Globus pallidus (tissue), 1 donor: ENCODE measurements at regions not wholly inside any gene's neighbourhood (a gene's known extent, or its start where the extent isn't known, plus 50 kb on each side); places are given as distances from the start of the nearest gene placed in this dataset.

ENCODE experiments used
- DNase-seq: peaks from one replicate; pipeline ENCODE4 v3.0.0-alpha.2; 2015; ENCODE audit warnings: low spot score

DNA sequence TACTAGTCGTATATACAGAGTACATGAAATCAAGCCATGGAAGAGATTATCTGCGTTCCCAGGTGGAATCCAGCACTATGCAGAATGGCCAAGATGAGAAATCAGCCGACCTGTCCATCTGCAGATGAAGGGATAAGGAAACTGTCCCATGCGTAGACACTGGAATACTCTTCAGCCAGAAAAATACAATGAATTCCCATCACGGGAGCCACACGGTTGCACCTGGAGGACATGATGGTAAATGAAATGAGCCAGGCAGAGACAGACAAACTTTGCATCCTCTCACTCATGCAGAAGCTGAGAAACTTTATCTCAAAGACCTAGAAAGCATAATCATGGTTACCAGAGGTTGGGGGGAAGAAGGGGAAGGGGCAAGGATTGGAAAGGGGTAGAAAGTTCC lies 111.9 kb upstream of the TOP3B start:
- DNase-seq: no peak

DNA sequence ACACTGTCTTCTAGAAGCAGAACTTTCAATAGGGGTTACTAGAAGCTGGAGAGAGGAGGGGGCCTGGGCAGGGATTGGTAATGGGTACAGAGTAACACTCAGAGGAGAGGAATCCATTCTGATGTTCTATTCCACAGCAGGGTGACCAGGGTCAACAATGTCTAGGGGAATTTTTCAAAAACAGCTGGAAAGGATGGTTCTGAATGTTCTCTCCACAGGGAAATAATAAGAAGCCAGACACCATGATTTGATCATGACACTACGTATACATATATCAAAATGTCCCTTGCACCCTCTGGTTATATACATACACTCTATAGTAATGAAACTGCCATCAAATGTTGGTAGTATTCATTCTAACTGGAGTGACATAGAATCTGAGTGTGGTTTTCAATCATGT lies 111.2 kb upstream of the TOP3B start:
- DNase-seq: no peak

DNA sequence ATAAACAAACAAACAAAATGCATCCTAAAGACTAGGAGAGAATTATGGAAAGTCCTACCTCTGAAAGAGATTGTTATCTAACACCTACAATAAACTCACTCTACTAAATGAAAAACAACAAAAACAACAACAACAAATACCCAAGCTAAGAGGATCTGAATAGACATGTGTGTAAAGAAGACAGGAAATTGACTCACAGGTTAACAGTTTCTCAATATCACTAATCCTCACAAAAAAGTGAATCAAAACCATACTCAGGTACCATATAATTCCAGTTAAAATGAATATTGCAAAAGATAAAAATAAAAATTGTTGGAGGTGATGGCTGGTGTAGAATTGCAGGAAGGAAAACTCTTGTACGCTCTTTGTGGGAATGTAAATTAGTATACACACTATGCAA lies 110.4 kb upstream of the TOP3B start:
- DNase-seq: no peak

DNA sequence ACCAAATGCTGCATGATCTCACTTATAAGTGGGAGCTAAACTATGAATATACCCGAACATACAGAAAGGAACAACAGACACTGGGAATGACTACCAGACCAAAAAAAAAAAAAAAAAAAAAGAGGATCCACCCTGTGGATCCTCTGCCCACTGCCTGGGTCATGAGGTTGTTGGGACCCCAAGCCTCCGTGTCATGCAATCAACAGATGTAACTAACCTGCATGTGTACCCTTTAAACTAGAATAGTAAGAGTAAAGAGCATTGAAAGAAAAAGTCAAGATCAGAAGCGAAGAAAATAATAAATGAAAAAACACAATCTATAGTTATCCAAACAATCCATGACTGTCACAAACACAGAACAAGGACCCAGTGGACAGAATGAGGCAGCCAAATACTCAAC lies 109.5 kb upstream of the TOP3B start:
- no peak for DNase-seq

DNA sequence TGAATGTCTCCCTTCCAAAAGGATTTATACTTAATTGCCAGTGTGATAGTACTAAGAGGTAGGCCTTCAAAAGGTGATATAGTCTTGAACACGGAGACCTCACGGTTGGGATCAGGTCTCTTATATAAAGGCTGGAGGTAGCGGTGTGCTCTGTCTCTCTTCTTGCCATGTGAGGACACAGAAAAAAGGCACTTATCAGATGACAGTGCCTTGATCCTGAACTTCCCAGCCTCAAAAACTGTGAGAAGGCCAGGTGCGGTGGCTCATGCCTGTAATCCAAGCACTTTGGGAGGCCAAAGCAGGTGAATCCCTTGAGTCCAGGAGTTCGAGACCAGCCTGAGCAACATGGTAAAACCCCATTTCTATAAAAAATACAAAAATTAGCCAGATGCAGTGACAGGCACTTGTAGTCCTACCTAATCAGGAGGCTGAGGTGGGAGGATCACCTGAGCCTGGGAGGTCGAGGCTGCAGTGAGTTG lies 108.9 kb upstream of the TOP3B start:
- DNase-seq: no peak

DNA sequence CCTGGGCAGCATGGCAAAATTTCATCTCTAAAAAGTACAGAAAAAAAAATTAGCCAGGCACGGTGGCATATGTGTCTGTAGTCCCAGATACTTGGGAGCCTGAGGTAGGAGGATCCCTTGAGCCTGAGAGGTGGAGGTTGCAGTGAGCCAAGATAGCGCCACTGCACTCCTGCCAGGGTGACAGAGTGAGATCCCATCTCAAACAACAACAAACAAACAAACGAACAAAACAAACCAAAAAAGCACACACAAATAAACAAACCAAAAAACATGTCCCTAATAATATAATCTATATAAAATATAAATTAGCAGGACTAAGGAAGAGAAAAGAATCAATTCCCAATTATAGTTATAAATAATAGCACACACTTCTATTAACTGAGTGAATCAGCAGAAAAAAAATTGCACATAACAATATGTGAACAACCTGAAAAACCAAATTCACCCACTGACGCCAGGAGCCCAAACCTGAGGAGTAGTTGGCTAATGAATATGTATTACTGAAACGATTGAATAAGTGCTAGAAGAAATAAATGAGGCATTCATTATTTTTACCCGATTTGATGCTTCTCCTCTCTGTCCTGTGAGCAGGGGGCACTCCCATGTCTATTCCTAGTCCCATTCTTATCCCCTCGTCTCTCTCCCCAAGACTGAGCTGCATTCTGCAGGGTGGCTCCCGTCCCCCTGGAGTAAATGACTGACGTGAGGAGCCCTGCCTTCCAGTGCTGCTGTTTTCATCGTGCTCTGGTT lies 108.2 kb upstream of the TOP3B start:
- no peak for DNase-seq

DNA sequence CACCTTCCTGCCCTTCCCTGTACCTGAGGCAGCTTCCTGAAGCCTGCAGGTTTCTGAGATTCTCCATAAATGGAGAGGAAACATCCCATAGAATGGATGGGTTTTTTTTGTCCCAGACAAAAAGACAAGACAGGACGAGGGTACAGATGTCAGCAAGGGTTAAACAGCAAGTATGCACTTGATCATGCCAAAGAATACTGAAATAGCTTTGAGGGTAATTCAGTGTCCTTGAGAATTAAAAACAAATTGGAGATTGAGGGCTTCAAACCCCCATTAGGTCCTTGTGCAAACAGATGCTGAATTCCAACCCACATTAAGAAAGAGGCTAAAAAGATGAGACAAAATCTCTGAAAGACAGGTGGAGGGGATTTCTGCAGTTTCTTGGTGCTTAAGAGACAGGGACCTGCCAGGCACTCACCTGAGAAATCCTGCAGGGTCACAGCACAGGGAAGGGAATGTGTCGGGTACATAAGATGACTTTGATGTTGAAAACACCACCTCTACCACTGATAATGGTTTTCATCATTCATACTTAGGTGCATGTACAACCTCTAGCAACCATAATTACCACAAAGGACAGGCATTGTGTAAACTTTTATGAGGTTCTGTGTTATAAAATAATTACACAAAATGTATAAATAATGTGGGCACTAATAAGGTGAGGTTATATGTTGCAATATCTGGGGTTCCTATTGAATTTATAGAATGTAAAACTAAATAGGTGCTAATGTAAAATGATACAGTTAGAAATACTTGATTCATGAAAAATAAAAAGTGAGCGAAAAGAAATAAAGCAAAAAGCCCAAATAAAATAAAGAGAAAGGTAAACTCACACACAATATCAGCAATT lies 107.1 kb upstream of the TOP3B start:
- DNase-seq: no peak

DNA sequence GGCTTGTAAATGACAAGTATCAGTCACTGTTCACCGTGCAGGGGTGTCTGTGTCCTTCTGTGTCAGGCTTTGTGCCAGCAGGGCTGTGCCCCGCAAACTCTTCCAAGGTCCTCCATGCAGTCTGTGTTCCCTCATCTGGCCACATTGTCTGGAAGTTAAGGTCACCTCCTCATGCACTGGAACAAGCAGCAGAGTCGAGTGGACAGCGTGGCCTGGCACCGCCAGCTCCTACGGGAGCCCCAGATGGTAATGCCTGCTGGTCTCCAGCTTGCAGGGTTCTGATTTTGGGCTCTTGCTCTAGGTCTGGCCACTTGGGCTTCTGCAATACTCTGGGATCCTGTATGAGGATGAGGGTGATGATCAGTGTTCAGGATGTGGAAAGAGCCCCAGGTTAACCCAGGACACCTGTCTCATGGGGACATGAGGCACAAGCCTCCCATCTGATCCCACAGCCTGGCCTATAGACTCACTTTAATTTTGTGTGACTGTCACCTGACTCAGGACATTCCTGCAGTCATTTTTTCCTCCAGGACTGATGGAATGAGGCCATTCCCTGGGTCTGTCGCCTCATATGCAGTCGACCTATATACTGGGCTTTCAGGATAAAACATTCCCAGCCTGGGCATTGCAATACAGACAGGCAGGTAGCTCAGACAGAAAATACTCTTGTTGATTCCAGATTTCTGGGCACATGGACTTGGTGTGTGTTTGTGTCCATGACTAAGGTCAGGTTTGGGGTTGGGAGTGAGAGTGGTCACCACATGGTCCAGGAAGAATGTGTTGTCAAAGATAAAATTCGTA lies 106.3 kb upstream of the TOP3B start:
- no peak for DNase-seq

DNA sequence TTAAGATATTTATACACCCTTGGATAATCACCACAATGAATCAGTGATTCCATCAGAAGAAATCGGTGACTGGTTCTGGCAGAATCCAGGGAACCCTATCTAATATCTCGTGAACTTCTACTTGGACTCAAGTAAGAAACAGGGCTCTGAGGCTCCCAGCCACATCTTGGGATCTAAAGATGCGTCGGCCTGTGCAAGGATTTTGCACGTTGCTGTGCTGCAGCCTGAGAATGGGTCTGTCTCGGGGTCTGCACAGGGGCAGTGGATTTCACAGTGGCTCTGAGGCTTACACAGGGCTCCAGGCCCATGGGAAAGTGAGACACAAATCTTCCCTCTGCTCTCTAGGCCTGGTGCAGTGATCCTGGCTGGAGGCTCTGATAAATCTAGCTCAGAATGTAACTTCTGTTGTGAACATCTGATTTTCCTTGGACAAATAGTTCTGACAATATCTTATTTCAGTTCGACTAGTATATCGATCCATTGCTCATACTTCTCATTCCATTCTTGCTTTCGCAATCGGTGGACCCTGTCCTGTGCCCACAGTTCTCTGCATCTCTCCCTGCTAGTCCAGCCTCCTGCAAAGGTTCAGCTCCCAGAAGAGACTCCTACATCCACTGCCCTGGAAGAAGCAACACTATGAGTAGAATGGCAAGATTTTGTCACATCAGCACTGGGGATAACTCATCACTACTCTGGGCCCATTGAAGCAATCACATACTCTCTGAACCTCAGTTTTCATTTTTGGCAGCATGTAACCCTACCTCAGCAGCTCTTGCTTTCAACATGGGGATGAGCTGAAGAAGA lies 105.5 kb upstream of the TOP3B start:
- no peak for DNase-seq

DNA sequence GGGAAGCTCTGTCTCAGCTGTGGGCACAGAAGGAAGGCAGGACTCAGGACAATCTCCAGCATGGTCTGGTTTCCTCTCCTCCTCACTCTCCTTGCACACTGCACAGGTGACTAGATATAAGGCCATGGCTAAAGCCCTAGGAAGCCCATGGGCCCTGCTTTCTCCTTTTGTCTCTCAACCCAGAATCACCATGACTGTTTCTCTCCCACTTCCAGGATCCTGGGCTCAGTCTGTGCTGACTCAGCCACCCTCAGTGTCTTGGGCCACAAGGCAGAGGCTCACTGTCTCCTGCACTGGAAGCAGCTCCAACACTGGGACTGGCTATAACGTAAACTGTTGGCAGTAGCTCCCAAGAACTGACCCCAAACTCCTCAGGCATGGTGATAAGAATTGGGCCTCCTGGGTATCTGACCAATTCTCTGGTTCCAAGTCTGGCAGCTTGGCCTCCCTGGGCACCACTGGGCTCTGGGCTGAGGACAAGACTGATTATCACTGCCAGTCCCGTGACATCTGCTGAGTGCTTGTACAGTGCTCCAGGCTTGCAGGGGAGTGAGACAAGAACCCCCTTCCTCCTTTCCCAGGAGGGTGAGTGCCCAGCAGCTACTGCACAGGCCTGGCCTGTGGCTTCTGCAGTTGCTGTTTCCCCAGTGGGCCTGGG lies 104.0 kb upstream of the TOP3B start:
- no peak for DNase-seq

DNA sequence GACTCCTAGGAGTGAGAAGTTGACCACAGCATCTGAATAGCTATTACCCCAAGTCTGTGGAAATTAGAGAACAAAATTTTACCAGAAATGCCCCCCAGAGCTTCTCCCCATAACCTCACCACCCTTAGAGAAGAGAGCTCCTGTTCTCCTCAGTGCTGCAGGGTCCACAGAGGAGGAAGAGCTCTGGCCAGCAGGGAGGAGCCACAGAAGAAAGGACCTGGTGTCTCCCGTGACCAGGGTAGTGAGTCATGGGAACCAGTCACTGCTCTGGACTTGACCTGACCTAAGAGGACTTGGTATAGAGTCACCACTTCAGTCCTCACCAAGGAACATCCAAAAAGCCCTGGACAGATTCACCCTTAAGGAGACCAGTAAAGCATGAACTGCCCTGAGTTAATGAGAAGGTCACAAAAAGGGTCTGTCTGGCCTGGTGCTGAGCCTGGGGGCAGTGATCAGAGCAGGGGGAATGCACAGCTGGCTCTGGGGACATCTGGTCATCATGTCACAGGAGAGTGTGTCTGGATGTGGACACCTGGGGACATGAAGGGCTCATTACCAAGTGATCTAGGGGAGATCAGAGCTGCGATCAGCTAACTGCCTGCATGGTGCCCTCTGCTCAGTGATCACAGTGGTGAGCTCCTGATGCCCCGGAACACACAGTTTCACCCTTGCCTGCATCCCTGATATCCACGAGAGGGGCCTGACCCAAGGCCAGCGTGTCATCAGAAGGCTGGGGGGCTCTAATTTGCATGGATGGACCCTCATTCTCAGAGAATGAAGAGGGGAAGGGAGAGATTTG lies 103.3 kb upstream of the TOP3B start:
- DNase-seq: no peak

DNA sequence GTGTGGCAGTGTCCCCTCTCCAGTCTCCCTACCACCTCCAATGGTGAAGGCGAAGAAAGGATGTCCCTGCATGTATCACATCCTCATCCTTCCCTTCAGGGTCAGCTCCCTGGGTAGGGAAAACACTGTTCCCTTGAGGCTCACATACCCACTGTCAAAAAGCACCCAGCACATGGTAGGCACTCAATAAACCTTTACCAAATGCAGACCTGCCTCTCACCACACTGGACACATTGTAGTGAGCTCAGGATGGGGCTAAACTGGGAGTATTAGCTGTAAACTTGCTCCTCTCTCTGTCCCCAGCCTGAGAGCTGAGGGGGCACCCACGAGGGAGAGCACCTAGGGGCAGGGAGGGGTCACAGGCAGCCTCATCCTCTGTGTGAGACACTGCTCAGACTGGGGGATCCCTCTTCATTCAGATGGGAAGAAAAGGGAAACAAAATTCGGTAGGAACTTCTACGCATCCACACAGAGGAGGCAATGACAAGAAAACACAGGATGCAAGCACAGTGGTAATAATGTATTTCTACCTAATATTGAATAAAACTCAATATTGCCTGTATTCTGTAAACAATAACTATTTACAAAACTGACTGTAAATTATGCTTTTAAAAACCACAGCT lies 101.6 kb upstream of the TOP3B start:
- no peak for DNase-seq

DNA sequence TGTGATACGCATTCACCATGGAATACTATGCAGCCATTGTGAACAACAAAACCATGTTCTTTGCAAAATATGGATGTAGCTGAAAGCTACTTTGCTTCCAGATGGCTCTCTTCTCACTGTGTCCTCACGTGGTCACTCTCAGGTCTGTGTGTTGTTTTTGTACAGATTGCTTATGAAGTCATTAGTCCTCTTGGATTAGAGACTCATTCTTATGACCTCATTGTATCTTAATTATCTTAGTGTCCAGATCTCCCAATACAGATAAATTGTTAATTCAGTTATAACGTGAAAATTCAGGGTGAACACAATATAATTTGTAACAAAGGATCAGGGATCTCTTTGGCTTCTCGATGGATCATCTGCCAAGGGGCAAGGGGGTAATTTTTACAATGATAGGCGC lies 100.4 kb upstream of the TOP3B start:
- DNase-seq: no peak

DNA sequence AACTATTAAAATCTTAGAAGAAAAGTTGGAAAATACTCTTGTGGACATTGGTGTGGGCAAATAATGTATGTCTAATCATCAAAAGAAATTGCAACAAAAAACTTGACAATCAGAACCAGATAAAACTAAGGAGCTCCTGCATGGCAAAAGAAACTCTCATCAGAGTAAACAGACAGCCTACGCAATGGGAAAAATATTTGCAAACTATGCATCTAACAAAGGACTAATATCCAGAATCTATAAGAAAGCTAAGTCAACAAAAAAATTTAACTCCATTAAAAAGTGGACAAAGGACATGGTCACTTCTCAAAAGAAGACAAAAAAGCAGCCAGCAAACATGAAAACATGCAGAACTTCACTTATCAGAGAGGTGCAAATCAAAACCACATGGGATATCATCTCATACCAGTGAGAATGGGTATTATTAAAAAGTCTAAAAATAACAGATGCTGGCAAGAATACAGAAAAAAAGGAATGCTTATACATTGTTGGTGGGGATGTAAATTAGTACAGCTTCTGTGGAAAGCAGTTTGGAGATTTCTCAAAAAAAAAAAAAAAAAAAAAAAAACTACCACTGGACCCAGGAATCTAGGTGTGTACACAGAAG lies 99.7 kb upstream of the TOP3B start:
- no peak for DNase-seq

DNA sequence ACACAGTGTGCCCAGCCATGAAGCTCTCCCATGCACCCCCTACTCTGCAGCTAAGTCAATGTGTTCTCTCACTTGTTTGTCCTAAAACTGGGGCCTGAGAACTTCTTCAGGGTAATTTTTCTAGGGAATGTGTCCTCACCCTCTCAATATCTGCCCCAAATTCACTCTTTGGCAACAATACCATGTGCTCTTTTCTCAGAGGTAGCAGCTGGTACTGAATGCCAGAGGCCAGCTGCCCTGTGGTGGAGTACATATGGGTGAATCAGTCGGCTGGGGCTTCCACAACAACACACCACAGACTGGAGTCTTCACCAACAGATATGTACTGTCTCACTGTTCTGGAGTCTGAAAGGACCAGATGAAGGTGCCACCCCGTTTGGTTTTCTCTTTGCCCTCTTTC lies 97.7 kb upstream of the TOP3B start:
- no peak for DNase-seq

DNA sequence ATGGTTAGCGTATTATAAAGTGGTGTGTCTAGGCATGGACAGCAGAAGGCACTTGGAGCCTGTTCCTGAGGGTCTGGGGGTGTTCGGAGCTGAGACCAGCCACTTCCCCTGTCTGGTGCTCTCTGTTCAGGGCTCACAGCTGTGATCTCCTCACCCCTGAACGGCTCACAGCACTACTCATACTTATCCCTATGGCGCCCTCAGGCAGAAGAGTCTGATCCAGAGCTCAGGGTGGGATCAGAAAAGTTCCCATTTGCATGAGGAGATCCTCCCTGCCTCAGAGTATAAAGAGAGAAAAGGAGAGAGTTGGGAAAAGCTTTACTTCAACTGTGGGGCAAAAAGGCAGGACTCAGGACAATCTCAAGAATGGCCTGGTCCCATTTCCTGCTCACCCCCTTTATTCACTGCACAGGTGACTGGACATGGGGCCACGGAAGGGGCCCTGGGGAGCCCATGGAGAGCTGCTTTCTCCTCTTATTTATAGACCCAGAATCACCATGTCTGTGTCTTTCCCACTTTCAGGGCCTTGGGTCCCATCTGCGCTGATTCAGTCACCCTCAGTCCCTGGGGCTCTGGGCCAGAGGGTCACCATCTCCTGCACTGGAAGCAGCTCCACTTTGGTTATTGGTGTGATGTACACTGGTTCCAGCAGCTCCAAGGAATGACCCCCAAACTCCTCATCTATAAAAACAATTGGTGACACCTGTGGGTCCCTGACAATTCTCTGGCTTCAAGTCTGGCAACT lies 97.0 kb upstream of the TOP3B start:
- no peak for DNase-seq

DNA sequence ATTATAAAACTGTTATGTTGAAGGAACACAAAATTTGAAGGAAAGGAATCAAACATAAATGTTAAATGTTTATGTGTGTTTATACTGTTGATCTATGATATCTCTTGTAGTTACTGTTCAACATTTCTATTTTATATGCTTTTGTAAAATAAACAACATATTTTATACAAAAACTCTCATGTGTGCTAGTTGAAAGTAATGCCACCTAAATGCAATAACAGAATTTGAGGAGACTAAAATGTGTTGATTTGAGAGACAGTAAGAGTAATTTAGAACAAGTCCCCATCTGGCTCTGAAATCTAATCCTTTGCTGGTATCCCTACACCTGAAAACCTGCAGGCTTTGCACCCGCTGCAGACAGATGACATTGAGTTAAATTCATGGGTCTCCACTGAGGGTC lies 95.7 kb upstream of the TOP3B start:
- DNase-seq: no peak

DNA sequence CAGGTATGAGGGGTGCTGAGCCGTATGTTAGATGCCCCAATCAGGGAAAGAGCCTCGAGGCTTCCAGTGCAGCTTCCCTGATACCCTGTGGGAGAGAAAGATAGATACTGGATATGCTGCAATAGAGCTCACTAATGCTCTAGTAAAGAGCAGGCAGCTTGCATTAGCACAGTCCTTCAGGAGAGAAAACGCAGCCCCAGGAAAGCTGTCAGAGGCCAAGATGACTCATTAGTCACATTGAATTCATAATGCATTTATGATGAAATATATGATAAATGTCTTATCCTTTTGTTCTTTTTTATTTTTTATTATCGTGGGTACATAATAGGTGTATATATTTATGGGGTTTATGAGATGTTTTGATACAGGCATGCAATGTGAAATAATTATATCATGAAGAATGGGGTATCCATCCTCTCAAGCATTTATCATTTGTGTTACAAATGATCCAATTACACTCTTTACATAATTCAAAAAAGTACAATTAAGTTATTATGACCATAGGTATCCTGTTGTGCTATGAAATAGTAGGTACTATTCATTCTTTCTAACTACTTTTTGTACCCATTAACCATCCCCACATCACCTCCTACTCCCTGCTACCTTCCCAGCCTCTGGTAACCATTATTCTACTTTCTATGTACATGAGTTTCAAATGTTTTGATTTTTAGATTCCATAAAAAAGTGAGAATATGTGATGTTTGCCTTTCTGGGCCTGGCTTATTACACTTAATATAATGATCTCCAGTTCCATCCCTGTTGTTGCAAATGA lies 94.5 kb upstream of the TOP3B start:
- no peak for DNase-seq
